Left cardiac atrium (tissue), 4 donors: ENCODE measurements at regions not wholly inside any gene's neighbourhood (a gene's known extent, or its start where the extent isn't known, plus 50 kb on each side); places are given as distances from the start of the nearest gene placed in this dataset.

Experiments used
- ATAC-seq, 2 donors: fragments of 200-7000 bp; cut with Tn5 transposase; one replicate each; pipeline ENCODE4 v1.9.1; 2020; ENCODE audit warnings: mild to moderate bottlenecking in 2 of 2, moderate library complexity in 2 of 2
- DNase-seq: peaks from one replicate; pipeline ENCODE4 v3.0.0-alpha.2; 2020
- intact Hi-C, 2 donors: fragments of 100-400 bp; cut with DNase I; formaldehyde crosslinking; loops; one replicate each; pipeline versions ENCODE4 v1.14.1 to v1.15.1; 2022 to 2023
- donor health status: DM: no; HTN: yes; CAD: no.
- donor health status: DM: no; HTN: yes; CAD: no; lungs with severe emphysema.
- donor health status: DM: yes; HTN: yes; CAD: no.
- donor health status: Dilated cardiomyopathy.

GRCh38 chr5:159833846-159834245, 82.4 kb upstream of the ADRA1B start:
- ATAC-seq (no peak), DNase-seq (no peak)
- intact Hi-C loops: no loop called here

GRCh38 chr5:159835548-159835947, 80.7 kb upstream of the ADRA1B start:
- DNase-seq (no peak), ATAC-seq (no peak)
- intact Hi-C loops: no loop called here

GRCh38 chr5:159836691-159837090, 79.6 kb upstream of the ADRA1B start:
- no peak for ATAC-seq
- DNase-seq: no peak
- intact Hi-C loops: no loop called here

- intact Hi-C loops: no loop called here
- ATAC-seq: no peak
- no peak for DNase-seq
Observed at GRCh38 chr5:159837860-159838259, 78.4 kb upstream of the ADRA1B start.

GRCh38 chr5:159838551-159839222, 77.6 kb upstream of the ADRA1B start:
- intact Hi-C loops: no loop called here

GRCh38 chr5:159844267-159845121, 71.8 kb upstream of the ADRA1B start:
- intact Hi-C loops: no loop called here
- DNase-seq (no peak), ATAC-seq (no peak)

More at GRCh38 chr5:159838551-159839222, 77.6 kb upstream of the ADRA1B start:
- no peak for DNase-seq
- ATAC-seq: no peak

GRCh38 chr5:159849437-159850083, 66.7 kb upstream of the ADRA1B start:
- intact Hi-C loops: no loop called here
- DNase-seq (no peak), ATAC-seq (peak in 1 of 2 donors; percentile 82)

- DNase-seq (no peak), ATAC-seq (peak in 1 of 2 donors; percentile 71)
- intact Hi-C loops: no loop called here
Observed at GRCh38 chr5:159850160-159850559, 66.1 kb upstream of the ADRA1B start.

GRCh38 chr5:159851053-159851452, 65.2 kb upstream of the ADRA1B start:
- DNase-seq: no peak
- ATAC-seq: no peak
- intact Hi-C loops: no loop called here

GRCh38 chr5:159854916-159855315, 61.4 kb upstream of the ADRA1B start:
- intact Hi-C loops: no loop called here
- ATAC-seq: peak in 1 of 2 donors; percentile 40
- DNase-seq: no peak

GRCh38 chr5:159855476-159856191, 60.6 kb upstream of the ADRA1B start:
- DNase-seq (peak; percentile 45), ATAC-seq (peak; percentile 27 to 94)
- intact Hi-C loops: no loop called here

- ATAC-seq (no peak), DNase-seq (no peak)
- intact Hi-C loops: no loop called here
Observed at GRCh38 chr5:159858871-159859270, 57.4 kb upstream of the ADRA1B start.

- intact Hi-C loops: no loop called here
- DNase-seq (no peak), ATAC-seq (no peak)
Observed at GRCh38 chr5:159861086-159861485, 55.2 kb upstream of the ADRA1B start.

- no peak for DNase-seq
- ATAC-seq: peak; percentile 51 to 52
- intact Hi-C loops: no loop called here
Observed at GRCh38 chr5:159864885-159865691, 51.2 kb upstream of the ADRA1B start.

GRCh38 chr5:159866093-159866492, 50.2 kb upstream of the ADRA1B start:
- intact Hi-C loops: no loop called here
- DNase-seq (no peak), ATAC-seq (no peak)
